Hematopoietic multipotent progenitor cell treated with erythropoietin and hydrocortisone succinate and interleukin-3 and kit ligand, for 15 days (in vitro differentiated cells): ENCODE measurements at regions not wholly inside any gene's neighbourhood (a gene's known extent, or its start where the extent isn't known, plus 50 kb on each side); places are given as distances from the start of the nearest gene placed in this dataset.

ENCODE experiments used
- DNase-seq: peaks from one replicate; pipeline ENCODE4 v3.0.0-alpha.2; 2015; ENCODE audit warnings: low spot score

DNA sequence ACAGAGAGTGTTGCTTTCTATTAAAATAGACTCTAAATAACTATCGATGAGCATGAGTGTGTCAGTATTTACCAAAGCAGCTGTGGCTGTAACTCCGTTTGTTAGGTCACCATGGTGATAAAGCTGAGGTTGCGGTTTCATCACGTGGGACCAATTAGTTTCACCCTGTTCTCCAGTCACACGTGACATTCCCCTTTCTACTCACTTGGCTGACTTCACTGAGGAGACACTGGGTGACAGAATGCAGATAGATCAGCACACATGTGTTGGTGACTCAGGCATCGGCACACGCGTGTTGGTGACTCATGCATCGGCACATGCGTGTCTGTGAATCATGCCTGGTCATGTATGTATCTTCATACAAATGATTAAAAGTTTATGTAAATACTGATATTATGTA lies 285.4 kb downstream of the THBS2 start:
- no peak for DNase-seq

- DNase-seq: no peak
These were observed 286.2 kb downstream of the THBS2 start for GRCh38 chr6:168967281-168967925.

GRCh38 chr6:168964138-168964835 lies 289.4 kb downstream of the THBS2 start:
- no peak for DNase-seq

GRCh38 chr6:168962886-168963285 lies 290.8 kb downstream of the THBS2 start:
- DNase-seq: no peak

DNA sequence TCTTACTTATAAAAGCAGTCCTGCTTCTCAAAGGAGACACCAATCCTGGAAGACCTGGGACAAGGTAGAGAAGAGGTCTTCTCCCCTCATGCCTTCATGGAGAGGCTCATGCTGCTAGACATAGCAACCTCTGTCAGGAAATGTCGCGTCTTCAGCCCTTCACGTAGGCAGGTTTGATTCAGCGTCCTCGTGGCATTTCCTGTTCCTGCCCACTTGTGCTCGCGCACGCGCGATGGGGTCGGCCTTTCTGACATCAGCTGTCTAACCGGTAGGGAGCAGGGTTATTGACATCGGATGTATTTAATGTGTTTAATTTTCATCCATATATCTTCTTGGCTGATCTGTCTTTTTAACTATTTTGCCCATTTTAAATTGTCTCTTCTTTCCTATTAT lies 292.4 kb downstream of the THBS2 start:
- no peak for DNase-seq

DNA sequence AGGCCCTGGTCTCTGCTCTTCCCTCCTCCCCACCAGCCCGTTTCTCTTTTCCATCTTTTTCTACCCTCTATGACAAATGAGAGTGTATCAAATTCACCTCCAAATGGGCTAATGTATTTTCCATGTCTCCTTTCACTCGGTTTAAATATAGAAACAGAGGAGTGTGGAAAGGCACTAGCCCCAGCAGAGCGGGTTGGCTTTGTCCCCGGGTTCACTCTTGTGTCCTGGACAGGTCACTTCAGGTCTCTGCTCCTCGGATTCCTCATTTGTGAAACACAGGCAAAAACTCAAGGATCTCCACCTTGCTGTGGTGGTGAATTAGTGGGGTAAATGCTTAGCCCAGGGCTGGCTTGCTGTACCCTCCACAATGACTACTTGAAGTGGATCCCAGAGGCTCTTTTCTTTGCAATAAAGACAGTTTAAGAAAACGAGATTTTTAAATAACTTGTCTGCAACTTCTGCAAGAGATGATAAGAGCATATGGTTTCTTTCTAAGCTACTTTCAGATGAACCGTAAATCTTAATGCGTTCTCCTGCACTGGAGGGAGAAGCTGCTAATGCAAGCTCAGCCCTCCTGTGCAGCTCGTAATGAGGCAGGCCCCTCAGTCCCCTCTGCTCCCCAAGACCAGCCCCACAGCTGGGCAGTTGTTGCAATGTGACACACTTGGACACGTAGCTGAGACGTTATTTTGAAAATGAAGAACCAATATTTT lies 292.9 kb downstream of the THBS2 start:
- no peak for DNase-seq

- no peak for DNase-seq
These were observed 293.9 kb downstream of the THBS2 start for GRCh38 chr6:168959696-168960095.

DNA sequence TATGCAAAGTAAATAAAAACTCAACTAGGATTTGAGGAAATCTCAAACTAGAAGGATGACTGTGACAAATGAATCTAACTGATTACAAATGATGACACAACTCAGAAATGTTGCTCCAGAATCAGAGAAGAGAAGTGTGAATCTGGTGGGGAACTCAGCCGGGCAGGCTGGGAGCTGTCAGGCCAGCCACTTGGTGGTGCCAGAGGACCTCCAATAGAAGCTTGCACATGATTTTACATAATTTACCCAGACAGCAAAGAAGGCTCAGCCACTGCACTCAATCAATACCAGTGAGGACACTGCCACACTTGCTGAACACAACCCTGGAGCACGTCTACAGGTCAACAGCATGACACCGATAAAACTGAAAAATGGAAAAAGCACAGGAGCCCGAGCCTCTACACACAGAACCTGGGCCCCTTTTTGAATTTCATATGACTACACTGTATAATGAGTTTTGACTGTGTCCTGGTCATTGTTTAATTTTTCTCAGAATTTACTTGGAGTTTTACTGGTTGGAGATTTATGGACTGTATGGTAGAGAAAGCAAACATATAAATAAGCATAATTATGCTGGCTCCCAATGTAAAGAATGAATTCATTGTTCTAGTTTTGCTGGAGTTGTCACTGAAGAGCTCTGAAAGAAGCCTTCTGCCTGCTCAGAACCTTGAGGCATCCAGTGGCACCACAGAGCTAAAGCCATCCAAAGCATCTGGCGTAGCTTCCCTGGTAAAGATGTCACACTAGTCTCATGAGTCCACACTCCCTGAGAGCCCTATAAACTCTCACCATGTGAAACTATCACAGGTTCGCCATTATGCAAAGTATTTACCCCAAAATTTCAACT lies 296.5 kb downstream of the THBS2 start:
- DNase-seq: no peak

- DNase-seq: no peak
These were observed 297.4 kb downstream of the THBS2 start for GRCh38 chr6:168956141-168956838.

GRCh38 chr6:168953461-168953860 lies 300.2 kb downstream of the THBS2 start:
- no peak for DNase-seq

GRCh38 chr6:168951217-168951616 lies 302.4 kb downstream of the THBS2 start:
- no peak for DNase-seq

DNA sequence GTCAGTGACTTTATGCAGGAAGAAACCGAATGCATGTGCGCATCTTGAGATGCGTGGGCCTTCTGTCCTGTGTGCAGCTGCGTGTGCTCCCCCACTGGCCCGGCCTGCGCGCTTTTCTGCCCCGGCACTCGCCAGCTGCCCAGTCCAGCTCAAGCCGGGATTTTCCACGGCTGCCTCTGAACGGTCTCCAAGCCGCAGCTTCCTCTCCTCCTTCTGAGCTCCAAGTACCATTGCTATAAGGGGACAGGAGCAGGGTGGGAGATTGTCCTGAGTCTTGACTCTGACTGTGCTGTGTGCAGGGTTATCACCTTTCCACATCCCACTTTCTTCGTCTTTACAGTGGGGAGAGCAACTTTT lies 302.8 kb downstream of the THBS2 start:
- no peak for DNase-seq

GRCh38 chr6:168949981-168950857 lies 303.4 kb downstream of the THBS2 start:
- DNase-seq: no peak

GRCh38 chr6:168948990-168949531 lies 304.6 kb downstream of the THBS2 start:
- DNase-seq: no peak

DNA sequence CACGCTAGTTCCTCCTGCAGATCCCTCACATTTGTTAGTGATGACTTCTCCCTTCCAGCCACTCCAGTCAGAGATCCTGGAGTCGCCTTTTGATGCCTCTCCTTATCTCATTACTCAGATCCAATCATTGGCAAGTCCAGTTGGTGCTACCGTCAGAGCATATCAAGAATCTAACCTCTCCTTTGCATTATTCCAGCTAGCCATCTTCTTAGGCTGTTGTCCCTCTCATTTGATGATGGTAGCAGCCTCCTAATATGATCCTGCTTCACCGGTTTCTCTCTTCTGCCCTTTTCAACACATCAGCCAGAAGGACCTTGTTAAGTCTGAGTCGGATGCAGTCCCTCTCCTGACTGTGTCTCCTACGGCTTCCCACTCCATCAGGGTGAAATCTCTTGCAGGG lies 305.6 kb downstream of the THBS2 start:
- DNase-seq: no peak

- DNase-seq: no peak
These were observed 310.3 kb downstream of the THBS2 start for GRCh38 chr6:168943231-168943905.

- no peak for DNase-seq
These were observed 311.0 kb downstream of the THBS2 start for GRCh38 chr6:168942646-168943045.

DNA sequence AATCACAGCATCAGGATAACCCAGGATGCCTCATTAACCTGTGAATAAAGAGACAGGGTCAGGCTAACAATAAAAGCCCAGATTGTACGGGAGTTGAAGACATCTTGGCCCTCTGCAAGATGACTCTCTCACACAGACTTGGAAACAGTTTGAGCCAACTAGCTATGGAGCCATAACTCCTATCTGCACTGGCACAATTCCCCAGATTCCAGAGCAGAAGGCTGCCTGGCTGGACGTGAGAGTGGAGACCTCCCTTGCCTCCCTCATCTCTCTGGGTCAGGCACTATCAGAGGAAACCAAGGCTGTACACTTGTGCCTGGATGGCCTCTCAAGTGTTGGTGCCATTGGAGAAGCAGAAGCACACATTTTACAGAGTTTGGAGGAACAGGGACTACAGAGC lies 312.6 kb downstream of the THBS2 start:
- DNase-seq: no peak

DNA sequence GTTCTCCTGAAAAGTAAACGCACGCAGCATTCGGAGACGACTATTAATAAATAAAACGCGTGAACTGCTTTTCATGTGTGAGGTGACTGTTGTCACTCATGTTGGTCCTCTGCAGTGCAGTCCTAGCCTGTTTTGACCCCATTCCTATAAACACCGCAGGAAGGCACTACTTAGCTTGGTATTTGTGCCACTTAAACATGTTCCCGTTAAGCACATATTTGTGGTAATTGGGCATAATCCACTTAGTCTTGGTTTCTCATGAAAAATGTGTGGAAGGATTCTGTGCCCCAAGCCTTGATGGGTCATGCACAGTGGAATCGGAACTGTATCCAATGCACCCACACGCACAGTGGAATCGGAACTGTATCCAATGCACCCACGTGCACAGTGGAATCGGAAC lies 313.9 kb downstream of the THBS2 start:
- no peak for DNase-seq

GRCh38 chr6:168939041-168939440 lies 314.6 kb downstream of the THBS2 start:
- no peak for DNase-seq
